ENCODE measurements at regions not wholly inside any gene's neighbourhood (a gene's known extent, or its start where the extent isn't known, plus 50 kb on each side); places are given as distances from the start of the nearest gene placed in this dataset.

DNA sequence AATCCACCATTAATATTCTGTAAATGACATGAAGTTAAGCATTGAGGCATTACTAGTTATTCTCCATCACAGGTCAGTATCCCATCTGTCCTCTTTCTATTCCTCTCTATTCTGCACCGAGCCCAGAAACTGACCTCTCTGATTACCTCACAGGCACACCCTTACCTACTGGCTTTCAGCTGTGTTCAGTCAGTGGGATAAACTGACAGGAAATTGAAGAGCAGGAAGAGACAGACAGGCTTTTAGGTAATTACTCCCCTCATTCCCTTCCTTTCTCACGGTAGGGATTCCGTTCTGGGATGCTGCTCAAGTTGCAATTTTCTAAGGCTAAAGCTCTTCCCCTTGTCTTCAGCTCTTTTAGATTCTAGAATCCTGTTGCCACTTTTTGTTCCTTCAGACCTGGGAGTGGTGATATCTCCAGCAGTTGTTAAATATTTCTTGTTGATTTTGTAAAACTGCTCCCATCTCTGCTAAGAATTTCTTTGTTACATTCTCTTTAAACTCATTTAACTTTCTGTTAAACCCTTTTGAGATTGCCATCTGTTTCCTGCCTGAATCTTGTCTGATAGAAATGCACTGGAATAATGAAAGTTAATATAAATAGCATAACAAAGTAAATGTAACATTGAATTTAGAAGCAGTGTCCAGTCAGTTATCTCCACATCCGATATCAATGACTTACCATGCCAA lies 1063.4 kb downstream of the PLA2G4A start:
- TF ChIP-seq, protein P1, sequence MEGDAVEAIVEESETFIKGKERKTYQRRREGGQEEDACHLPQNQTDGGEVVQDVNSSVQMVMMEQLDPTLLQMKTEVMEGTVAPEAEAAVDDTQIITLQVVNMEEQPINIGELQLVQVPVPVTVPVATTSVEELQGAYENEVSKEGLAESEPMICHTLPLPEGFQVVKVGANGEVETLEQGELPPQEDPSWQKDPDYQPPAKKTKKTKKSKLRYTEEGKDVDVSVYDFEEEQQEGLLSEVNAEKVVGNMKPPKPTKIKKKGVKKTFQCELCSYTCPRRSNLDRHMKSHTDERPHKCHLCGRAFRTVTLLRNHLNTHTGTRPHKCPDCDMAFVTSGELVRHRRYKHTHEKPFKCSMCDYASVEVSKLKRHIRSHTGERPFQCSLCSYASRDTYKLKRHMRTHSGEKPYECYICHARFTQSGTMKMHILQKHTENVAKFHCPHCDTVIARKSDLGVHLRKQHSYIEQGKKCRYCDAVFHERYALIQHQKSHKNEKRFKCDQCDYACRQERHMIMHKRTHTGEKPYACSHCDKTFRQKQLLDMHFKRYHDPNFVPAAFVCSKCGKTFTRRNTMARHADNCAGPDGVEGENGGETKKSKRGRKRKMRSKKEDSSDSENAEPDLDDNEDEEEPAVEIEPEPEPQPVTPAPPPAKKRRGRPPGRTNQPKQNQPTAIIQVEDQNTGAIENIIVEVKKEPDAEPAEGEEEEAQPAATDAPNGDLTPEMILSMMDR (conservative IDR thresholded peaks at IDR 0.05), result no peak
- no peak for TF ChIP-seq EZH2 (IDR thresholded peaks at IDR 0.05; ENCODE audit: low read depth)

Data from PC-9 (cell line).